ENCODE measurements at regions not wholly inside any gene's neighbourhood (a gene's known extent, or its start where the extent isn't known, plus 50 kb on each side); places are given as distances from the start of the nearest gene placed in this dataset.
"Not testable (repeated sequence)": the region's sequence is repeated elsewhere in the genome, so short reads cannot be mapped to it uniquely, and the experiment has no call there.

GRCh38 chr9:13439685-13440476, 160.4 kb upstream of the MPDZ start:
- no peak for FAIRE-seq

GRCh38 chr9:13437866-13438265, 158.4 kb upstream of the MPDZ start:
- no peak for FAIRE-seq

More at GRCh38 chr9:13439685-13440476, 160.4 kb upstream of the MPDZ start:
- DNase-seq (ENCODE audit: extremely low spot score, insufficient read length, low read depth), result no peak

GRCh38 chr9:13436591-13436990, 157.1 kb upstream of the MPDZ start:
- DNase-seq (ENCODE audit: extremely low spot score, insufficient read length, low read depth) (no peak), FAIRE-seq (no peak)

More at GRCh38 chr9:13437866-13438265, 158.4 kb upstream of the MPDZ start:
- no peak for DNase-seq (ENCODE audit: extremely low spot score, insufficient read length, low read depth)

GRCh38 chr9:13433453-13433852, 154.0 kb upstream of the MPDZ start:
- FAIRE-seq; DNase-seq (ENCODE audit: extremely low spot score, insufficient read length, low read depth): not testable (repeated sequence)

- FAIRE-seq, result no peak
- no peak for DNase-seq (ENCODE audit: extremely low spot score, insufficient read length, low read depth)
Measured at GRCh38 chr9:13432904-13433303, 153.4 kb upstream of the MPDZ start.

GRCh38 chr9:13431692-13432091, 152.2 kb upstream of the MPDZ start:
- FAIRE-seq (no peak), DNase-seq (ENCODE audit: extremely low spot score, insufficient read length, low read depth) (no peak)

- DNase-seq (ENCODE audit: extremely low spot score, insufficient read length, low read depth) (no peak), FAIRE-seq (no peak)
Measured at GRCh38 chr9:13431222-13431536, 151.7 kb upstream of the MPDZ start.

- no peak for FAIRE-seq
- DNase-seq (ENCODE audit: extremely low spot score, insufficient read length, low read depth), result no peak
Measured at GRCh38 chr9:13430368-13431221, 151.1 kb upstream of the MPDZ start.

GRCh38 chr9:13429301-13430190, 150.1 kb upstream of the MPDZ start:
- no peak for FAIRE-seq

GRCh38 chr9:13428766-13429165, 149.3 kb upstream of the MPDZ start:
- no peak for DNase-seq (ENCODE audit: extremely low spot score, insufficient read length, low read depth)
- no peak for FAIRE-seq

More at GRCh38 chr9:13429301-13430190, 150.1 kb upstream of the MPDZ start:
- DNase-seq (ENCODE audit: extremely low spot score, insufficient read length, low read depth), result no peak

GRCh38 chr9:13427587-13427986, 148.1 kb upstream of the MPDZ start:
- no peak for FAIRE-seq
- peak; percentile 9 for DNase-seq (ENCODE audit: extremely low spot score, insufficient read length, low read depth)

- FAIRE-seq (no peak), DNase-seq (ENCODE audit: extremely low spot score, insufficient read length, low read depth) (no peak)
Measured at GRCh38 chr9:13426606-13427005, 147.1 kb upstream of the MPDZ start.

- FAIRE-seq, result no peak
- DNase-seq (ENCODE audit: extremely low spot score, insufficient read length, low read depth), result no peak
Measured at GRCh38 chr9:13424872-13425271, 145.4 kb upstream of the MPDZ start.

GRCh38 chr9:13424204-13424603, 144.7 kb upstream of the MPDZ start:
- FAIRE-seq (no peak), DNase-seq (ENCODE audit: extremely low spot score, insufficient read length, low read depth) (no peak)

- DNase-seq (ENCODE audit: extremely low spot score, insufficient read length, low read depth) (no peak), FAIRE-seq (no peak)
Measured at GRCh38 chr9:13414349-13414748, 134.9 kb upstream of the MPDZ start.

- FAIRE-seq (no peak), DNase-seq (ENCODE audit: extremely low spot score, insufficient read length, low read depth) (no peak)
Measured at GRCh38 chr9:13412331-13412730, 132.8 kb upstream of the MPDZ start.

GRCh38 chr9:13411791-13412190, 132.3 kb upstream of the MPDZ start:
- no peak for DNase-seq (ENCODE audit: extremely low spot score, insufficient read length, low read depth)
- FAIRE-seq, result no peak

GRCh38 chr9:13410566-13411031, 131.1 kb upstream of the MPDZ start:
- FAIRE-seq, result no peak

GRCh38 chr9:13397661-13398060, 118.2 kb upstream of the MPDZ start:
- FAIRE-seq, result no peak
- no peak for DNase-seq (ENCODE audit: extremely low spot score, insufficient read length, low read depth)

More at GRCh38 chr9:13410566-13411031, 131.1 kb upstream of the MPDZ start:
- DNase-seq (ENCODE audit: extremely low spot score, insufficient read length, low read depth), result no peak

- DNase-seq (ENCODE audit: extremely low spot score, insufficient read length, low read depth) (no peak), FAIRE-seq (no peak)
Measured at GRCh38 chr9:13397220-13397619, 117.7 kb upstream of the MPDZ start.

Data from GM18507 (cell line).